ENCODE measurements at regions not wholly inside any gene's neighbourhood (a gene's known extent, or its start where the extent isn't known, plus 50 kb on each side); places are given as distances from the start of the nearest gene placed in this dataset.
"Not testable (repeated sequence)": the region's sequence is repeated elsewhere in the genome, so short reads cannot be mapped to it uniquely, and the experiment has no call there.

GRCh38 chr3:16011376-16011775 is 163.1 kb upstream of the GALNT15 start:
- H3K27me3 ChIP-seq (ENCODE audit: insufficient read depth, low read depth, severe bottlenecking) = no peaks in the 10 kb centered on the region
- no peaks in the 10 kb centered on the region for H3K36me3 ChIP-seq
- H3K27ac ChIP-seq = no peak overlapping the region
- DNase-seq = no peak
- H3K4me3 ChIP-seq (ENCODE audit: low read depth, low read length) = no peak overlapping the region
- no peak for TF ChIP-seq CTCF (IDR thresholded peaks at IDR 0.05; ENCODE audit: low read depth, low read length)
- H3K9me3 ChIP-seq (ENCODE audit: severe bottlenecking) = peaks cover 3% of the 10 kb centered on the region

- H3K4me3 ChIP-seq (ENCODE audit: low read depth, low read length) = no peak overlapping the region
- H3K27me3 ChIP-seq (ENCODE audit: insufficient read depth, low read depth, severe bottlenecking) = no peaks in the 10 kb centered on the region
- no peak for TF ChIP-seq CTCF (IDR thresholded peaks at IDR 0.05; ENCODE audit: low read depth, low read length)
- no peaks in the 10 kb centered on the region for H3K36me3 ChIP-seq
- H3K27ac ChIP-seq = no peak overlapping the region
- no peak for DNase-seq
- H3K9me3 ChIP-seq (ENCODE audit: severe bottlenecking) = peaks cover 3% of the 10 kb centered on the region
Measured at GRCh38 chr3:16012086-16012485, 162.4 kb upstream of the GALNT15 start.

- Histone ChIP-seq H3K27me3 (ENCODE audit: insufficient read depth, low read depth, severe bottlenecking) (no peaks in the 10 kb centered on the region), H3K27ac (no peak overlapping the region), H3K9me3 (ENCODE audit: severe bottlenecking) (no peaks in the 10 kb centered on the region), H3K36me3 (no peaks in the 10 kb centered on the region), H3K4me3 (ENCODE audit: low read depth, low read length) (no peak overlapping the region)
- no peak for TF ChIP-seq CTCF (IDR thresholded peaks at IDR 0.05; ENCODE audit: low read depth, low read length)
- DNase-seq = no peak
Measured at GRCh38 chr3:16013568-16013967, 160.9 kb upstream of the GALNT15 start.

- H3K9me3 ChIP-seq (ENCODE audit: severe bottlenecking); H3K27me3 ChIP-seq (ENCODE audit: insufficient read depth, low read depth, severe bottlenecking); H3K27ac ChIP-seq; H3K4me3 ChIP-seq (ENCODE audit: low read depth, low read length); DNase-seq; H3K36me3 ChIP-seq: not testable (repeated sequence)
Measured at GRCh38 chr3:16021801-16022200, 152.7 kb upstream of the GALNT15 start.

GRCh38 chr3:16023881-16024280 is 150.6 kb upstream of the GALNT15 start:
- not testable (repeated sequence) for H3K4me3 ChIP-seq (ENCODE audit: low read depth, low read length); H3K36me3 ChIP-seq; H3K27ac ChIP-seq; H3K9me3 ChIP-seq (ENCODE audit: severe bottlenecking); H3K27me3 ChIP-seq (ENCODE audit: insufficient read depth, low read depth, severe bottlenecking); DNase-seq

- H3K9me3 ChIP-seq (ENCODE audit: severe bottlenecking) = no peaks in the 10 kb centered on the region
- no peaks in the 10 kb centered on the region for H3K36me3 ChIP-seq
- TF ChIP-seq CTCF (IDR thresholded peaks at IDR 0.05; ENCODE audit: low read depth, low read length) = no peak
Measured at GRCh38 chr3:16024548-16024947, 149.9 kb upstream of the GALNT15 start.

GRCh38 chr3:16026753-16027152 is 147.7 kb upstream of the GALNT15 start:
- H3K27me3 ChIP-seq (ENCODE audit: insufficient read depth, low read depth, severe bottlenecking) = no peaks in the 10 kb centered on the region
- no peak for DNase-seq
- H3K27ac ChIP-seq = no peak overlapping the region
- no peak for TF ChIP-seq CTCF (IDR thresholded peaks at IDR 0.05; ENCODE audit: low read depth, low read length)
- no peaks in the 10 kb centered on the region for H3K36me3 ChIP-seq
- no peaks in the 10 kb centered on the region for H3K9me3 ChIP-seq (ENCODE audit: severe bottlenecking)
- no peak overlapping the region for H3K4me3 ChIP-seq (ENCODE audit: low read depth, low read length)

More at GRCh38 chr3:16024548-16024947, 149.9 kb upstream of the GALNT15 start:
- Histone ChIP-seq H3K27me3 (ENCODE audit: insufficient read depth, low read depth, severe bottlenecking) (no peaks in the 10 kb centered on the region), H3K4me3 (ENCODE audit: low read depth, low read length) (no peak overlapping the region), H3K27ac (no peak overlapping the region)
- DNase-seq = no peak
